H1 (cell line): ENCODE measurements at regions not wholly inside any gene's neighbourhood (a gene's known extent, or its start where the extent isn't known, plus 50 kb on each side); places are given as distances from the start of the nearest gene placed in this dataset.

Experiments
- CHD7 ChIP-seq: fragments of 300-600 bp; sonication (generic); IDR thresholded peaks from 2 replicates; pipeline ENCODE4 v1.7.1; 2012; ENCODE audit warnings: low read length, moderate library complexity, mild to moderate bottlenecking, inconsistent platforms; ENCODE audit not compliant: insufficient replicate concordance

- TF ChIP-seq CHD7 = no peak
- TF ChIP-seq, all 59 proteins: peak for 0
These were observed 54.2 kb upstream of the SSBP2 start (continued) for GRCh38 chr5:81805086-81805485.
